Adipocyte (in vitro differentiated cells): ENCODE measurements at regions not wholly inside any gene's neighbourhood (a gene's known extent, or its start where the extent isn't known, plus 50 kb on each side); places are given as distances from the start of the nearest gene placed in this dataset.

Experiments used
- DNase-seq: peaks from one replicate; pipeline ENCODE4 v3.0.0-alpha.2; 2015; ENCODE audit warnings: low read depth
- H3K27me3 ChIP-seq: replicated peaks from 2 replicates; pipeline ENCODE4 v1.7.0; 2013; ENCODE audit warnings: mild to moderate bottlenecking, low read length, moderate library complexity; ENCODE audit not compliant: control insufficient read depth, insufficient read depth
- H3K36me3 ChIP-seq: 2 replicates; pipeline ENCODE4 v1.7.0; 2013; ENCODE audit warnings: low read length, mild to moderate bottlenecking, moderate library complexity; ENCODE audit not compliant: control insufficient read depth, insufficient read depth, severe bottlenecking
- H3K4me1 ChIP-seq: 2 replicates; pipeline ENCODE4 v1.7.0; 2013; ENCODE audit warnings: mild to moderate bottlenecking, low read length, moderate library complexity; ENCODE audit not compliant: control insufficient read depth, insufficient read depth
- H3K4me3 ChIP-seq: 2 replicates; pipeline ENCODE4 v1.7.0; 2013; ENCODE audit warnings: mild to moderate bottlenecking, low read length, moderate library complexity
- H3K9ac ChIP-seq: 2 replicates; pipeline ENCODE4 v1.7.0; 2013; ENCODE audit warnings: mild to moderate bottlenecking, low read length, moderate library complexity
- H3K9me3 ChIP-seq: 2 replicates; pipeline ENCODE4 v1.7.0; 2013; ENCODE audit warnings: mild to moderate bottlenecking, low read length, moderate library complexity; ENCODE audit not compliant: control insufficient read depth

- no peaks in the 10 kb centered on the region for H3K27me3 ChIP-seq
- no peaks in the 10 kb centered on the region for H3K4me1 ChIP-seq
- H3K9me3 ChIP-seq: peaks cover 3% of the 10 kb centered on the region
- no peak overlapping the region for H3K4me3 ChIP-seq
- no peaks in the 10 kb centered on the region for H3K36me3 ChIP-seq
- DNase-seq: no peak
- H3K9ac ChIP-seq: no peak overlapping the region
Measured at GRCh38 chr2:209191139-209191538, 232.7 kb upstream of the MAP2 start.

- Histone ChIP-seq H3K4me1 (no peaks in the 10 kb centered on the region), H3K27me3 (no peaks in the 10 kb centered on the region), H3K9ac (no peak overlapping the region), H3K4me3 (no peak overlapping the region), H3K9me3 (peaks cover 6% of the 10 kb centered on the region), H3K36me3 (no peaks in the 10 kb centered on the region)
- no peak for DNase-seq
Measured at GRCh38 chr2:209194717-209195116, 229.1 kb upstream of the MAP2 start.

GRCh38 chr2:209208211-209208610, 215.6 kb upstream of the MAP2 start:
- no peak for DNase-seq
- Histone ChIP-seq H3K9ac (no peak overlapping the region), H3K36me3 (no peaks in the 10 kb centered on the region), H3K4me1 (no peaks in the 10 kb centered on the region), H3K9me3 (no peaks in the 10 kb centered on the region), H3K27me3 (no peaks in the 10 kb centered on the region), H3K4me3 (peak overlapping the region; percentile 71)

DNA sequence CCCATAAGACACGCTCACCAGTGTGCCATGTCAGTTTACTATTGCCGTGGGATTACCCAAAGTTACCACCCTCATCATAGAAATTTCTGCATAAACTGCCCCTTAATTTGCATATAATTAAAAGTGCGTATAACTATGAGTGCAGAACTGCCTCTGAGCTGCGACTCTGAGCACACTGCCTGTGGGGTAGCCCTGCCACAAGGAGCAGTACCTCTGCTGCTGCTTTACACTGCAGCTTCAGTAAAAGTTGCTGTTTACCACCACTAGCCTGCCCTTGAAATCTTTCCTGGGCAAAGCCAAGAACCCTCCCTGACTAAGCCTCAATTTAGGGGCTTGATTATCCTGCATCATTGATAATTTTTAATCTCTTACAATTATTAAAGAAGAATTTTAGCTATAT, 213.9 kb upstream of the MAP2 start:
- no peaks in the 10 kb centered on the region for H3K27me3 ChIP-seq

DNA sequence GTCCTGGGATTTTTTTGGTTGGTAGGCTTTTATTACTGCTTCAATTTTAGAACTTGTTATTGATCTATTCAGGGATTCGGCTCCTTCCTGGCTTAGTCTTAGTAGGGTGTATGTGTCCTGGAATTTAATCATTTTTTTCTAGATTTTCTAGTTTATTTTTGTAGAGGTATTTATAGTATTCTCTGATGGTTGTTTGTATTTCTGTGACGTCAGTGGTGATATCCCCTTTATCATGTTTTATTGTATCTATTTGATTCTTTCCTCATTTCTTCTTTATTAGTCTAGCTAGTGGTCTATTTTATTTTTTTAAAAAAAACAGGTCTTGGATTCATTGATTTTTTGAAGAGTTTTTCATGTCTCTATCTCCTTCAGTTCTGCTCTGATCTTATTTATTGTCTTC, 193.3 kb upstream of the MAP2 start:
- Histone ChIP-seq H3K9me3 (peaks cover 3% of the 10 kb centered on the region), H3K4me1 (no peaks in the 10 kb centered on the region), H3K9ac (no peak overlapping the region), H3K27me3 (no peaks in the 10 kb centered on the region), H3K4me3 (no peak overlapping the region), H3K36me3 (no peaks in the 10 kb centered on the region)
- DNase-seq: no peak

More for the DNA sequence above, 213.9 kb upstream of the MAP2 start:
- Histone ChIP-seq H3K4me3 (no peak overlapping the region), H3K9me3 (no peaks in the 10 kb centered on the region), H3K4me1 (no peaks in the 10 kb centered on the region), H3K9ac (no peak overlapping the region), H3K36me3 (no peaks in the 10 kb centered on the region)
- no peak for DNase-seq

DNA sequence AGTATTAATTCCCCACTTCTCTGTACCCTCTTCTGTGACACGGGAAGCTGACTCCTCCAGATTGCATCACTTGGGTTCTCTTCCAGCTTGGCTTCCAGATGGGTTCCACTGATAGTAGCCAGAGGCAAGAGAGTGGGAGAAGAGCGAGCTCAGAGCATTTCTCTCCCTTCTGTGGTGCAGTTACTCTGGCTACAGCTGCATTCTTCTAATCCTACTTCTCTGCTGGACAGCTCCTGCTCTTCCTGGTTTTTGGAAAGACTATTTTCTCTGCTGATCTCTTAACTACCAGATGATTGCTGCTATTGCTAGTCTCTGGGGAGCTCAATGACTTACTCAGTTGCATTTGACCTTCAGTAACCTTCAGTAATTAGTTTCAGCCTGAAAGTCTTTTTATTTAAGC, 187.5 kb upstream of the MAP2 start:
- no peaks in the 10 kb centered on the region for H3K36me3 ChIP-seq
- H3K4me1 ChIP-seq: no peaks in the 10 kb centered on the region
- H3K9ac ChIP-seq: no peak overlapping the region
- no peak for DNase-seq
- no peaks in the 10 kb centered on the region for H3K27me3 ChIP-seq
- H3K4me3 ChIP-seq: no peak overlapping the region
- H3K9me3 ChIP-seq: peaks cover 8% of the 10 kb centered on the region

DNA sequence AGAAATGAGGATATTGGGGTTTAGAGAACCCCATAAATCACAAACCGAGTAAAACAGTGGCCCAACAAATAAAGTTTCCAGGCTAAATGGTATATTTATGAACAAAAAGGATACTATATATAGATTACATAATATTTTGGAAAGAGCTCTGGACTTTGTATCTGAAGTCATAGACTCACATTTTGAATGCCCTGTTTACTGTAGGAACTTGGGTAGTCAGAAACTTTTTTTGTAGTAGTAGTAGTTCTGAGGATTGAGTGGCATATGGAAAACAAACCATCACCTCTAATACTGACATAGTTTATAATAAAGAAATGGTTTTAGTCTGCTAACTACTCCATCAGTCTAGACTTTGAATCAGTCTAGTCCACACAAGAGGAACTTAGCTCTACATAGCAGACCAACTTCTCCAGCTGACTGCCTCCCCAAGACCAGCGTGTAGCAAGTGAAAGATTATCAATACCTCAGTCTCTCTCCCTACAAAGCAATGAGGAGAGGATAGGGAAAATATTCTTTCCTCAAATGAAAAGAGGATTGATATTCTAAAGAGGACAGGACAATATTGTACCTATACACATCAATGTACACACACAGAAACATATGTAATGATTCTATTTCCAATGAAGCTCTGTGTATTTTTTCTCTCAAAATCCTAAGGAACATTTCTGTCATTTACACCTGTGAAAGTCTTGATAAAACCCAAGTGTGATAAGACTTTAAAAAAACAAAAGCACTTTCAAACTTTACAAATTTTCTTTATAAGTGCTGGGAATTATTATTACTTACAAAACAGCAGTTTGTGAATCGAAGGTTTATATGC, 184.9 kb upstream of the MAP2 start:
- DNase-seq: no peak

GRCh38 chr2:209239585-209239938, 184.3 kb upstream of the MAP2 start:
- H3K4me1 ChIP-seq: no peaks in the 10 kb centered on the region
- no peak for DNase-seq
- no peak overlapping the region for H3K4me3 ChIP-seq
- H3K36me3 ChIP-seq: no peaks in the 10 kb centered on the region
- H3K9me3 ChIP-seq: peaks cover 15% of the 10 kb centered on the region
- no peaks in the 10 kb centered on the region for H3K27me3 ChIP-seq
- H3K9ac ChIP-seq: no peak overlapping the region

More for the DNA sequence above, 184.9 kb upstream of the MAP2 start:
- Histone ChIP-seq H3K9me3 (peaks cover 15% of the 10 kb centered on the region), H3K4me1 (no peaks in the 10 kb centered on the region), H3K36me3 (no peaks in the 10 kb centered on the region), H3K4me3 (no peak overlapping the region), H3K9ac (no peak overlapping the region), H3K27me3 (no peaks in the 10 kb centered on the region)

DNA sequence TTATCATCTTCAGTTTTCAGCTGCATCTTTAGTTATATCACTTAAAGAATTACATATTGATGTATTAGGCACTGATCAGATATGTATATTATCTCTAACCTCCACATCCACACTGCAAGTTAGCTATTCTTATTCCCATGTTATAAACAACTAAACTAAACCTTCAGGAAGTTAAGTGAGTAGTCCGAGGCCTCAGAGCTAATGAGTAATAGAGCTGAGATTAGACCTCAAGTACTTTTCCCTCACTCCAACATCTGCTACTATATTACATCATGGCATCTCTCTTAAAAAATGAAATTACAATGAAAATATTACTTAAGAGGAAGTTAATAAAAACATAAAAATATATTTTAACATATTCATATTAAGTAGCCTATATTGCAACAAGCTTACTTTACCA, 183.6 kb upstream of the MAP2 start:
- H3K4me1 ChIP-seq: no peaks in the 10 kb centered on the region
- H3K9ac ChIP-seq: no peak overlapping the region
- no peaks in the 10 kb centered on the region for H3K36me3 ChIP-seq
- no peak overlapping the region for H3K4me3 ChIP-seq
- peaks cover 15% of the 10 kb centered on the region for H3K9me3 ChIP-seq
- DNase-seq: no peak
- no peaks in the 10 kb centered on the region for H3K27me3 ChIP-seq

DNA sequence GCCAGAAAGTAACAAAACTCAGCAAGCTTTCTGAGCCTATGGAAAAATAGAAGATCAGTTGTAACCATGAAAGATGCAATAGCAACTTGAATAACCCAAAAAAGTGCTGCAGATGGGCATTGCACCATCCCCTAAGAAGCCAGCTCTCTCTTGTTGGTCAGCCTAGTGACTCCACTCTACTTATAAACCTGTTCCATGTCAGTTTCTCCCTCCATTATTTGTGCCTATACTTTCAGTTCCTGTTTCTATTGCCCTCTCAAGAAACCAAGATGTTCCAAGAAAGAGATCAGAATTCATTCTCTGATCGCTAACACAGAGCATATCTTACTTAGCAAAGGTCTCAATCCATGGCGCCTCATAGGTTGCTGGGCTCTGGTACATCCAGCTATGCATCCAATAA, 170.3 kb upstream of the MAP2 start:
- no peak for DNase-seq
- Histone ChIP-seq H3K36me3 (no peaks in the 10 kb centered on the region), H3K4me3 (no peak overlapping the region), H3K9ac (no peak overlapping the region), H3K27me3 (no peaks in the 10 kb centered on the region), H3K9me3 (no peaks in the 10 kb centered on the region), H3K4me1 (no peaks in the 10 kb centered on the region)

- no peak for DNase-seq
- no peaks in the 10 kb centered on the region for H3K27me3 ChIP-seq
- H3K9ac ChIP-seq: no peak overlapping the region
- H3K4me3 ChIP-seq: no peak overlapping the region
- no peaks in the 10 kb centered on the region for H3K9me3 ChIP-seq
- no peaks in the 10 kb centered on the region for H3K36me3 ChIP-seq
- H3K4me1 ChIP-seq: no peaks in the 10 kb centered on the region
Measured at GRCh38 chr2:209259767-209260166, 164.1 kb upstream of the MAP2 start.

GRCh38 chr2:209260281-209260680, 163.6 kb upstream of the MAP2 start:
- Histone ChIP-seq H3K9ac (no peak overlapping the region), H3K9me3 (no peaks in the 10 kb centered on the region), H3K27me3 (no peaks in the 10 kb centered on the region), H3K4me3 (no peak overlapping the region), H3K4me1 (no peaks in the 10 kb centered on the region), H3K36me3 (no peaks in the 10 kb centered on the region)
- DNase-seq: no peak
